Fibroblast of peridontal ligament (primary cell): ENCODE measurements at regions not wholly inside any gene's neighbourhood (a gene's known extent, or its start where the extent isn't known, plus 50 kb on each side); places are given as distances from the start of the nearest gene placed in this dataset.
"Not testable (repeated sequence)": the region's sequence is repeated elsewhere in the genome, so short reads cannot be mapped to it uniquely, and the experiment has no call there.

Experiments used
- DNase-seq: peaks from one replicate; pipeline ENCODE4 v3.0.0-alpha.2; 2010; ENCODE audit errors: extremely low read depth

DNA sequence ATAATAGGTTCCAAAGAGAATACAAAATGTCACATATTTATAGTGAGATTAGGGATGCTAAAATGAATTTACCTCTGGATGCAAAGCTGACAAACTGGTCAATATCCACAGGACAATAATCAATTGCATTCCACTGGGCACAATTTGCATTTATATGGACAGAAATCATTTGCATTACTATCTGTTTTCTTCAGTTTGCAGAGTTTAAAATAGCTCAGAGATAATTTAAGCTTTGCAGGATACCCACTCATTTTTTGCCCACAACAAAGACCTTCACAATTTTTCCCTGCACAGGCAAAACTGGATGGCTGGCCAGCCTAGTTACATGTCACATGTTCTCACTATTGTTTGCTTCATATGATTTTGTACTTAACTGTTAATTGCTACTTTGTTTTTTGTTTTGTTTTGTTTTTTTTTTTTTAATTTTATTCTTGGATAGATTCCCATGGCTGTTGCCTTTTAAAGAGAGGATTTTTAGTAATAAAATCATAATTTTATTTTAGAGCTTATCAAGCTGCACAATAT lies 483.5 kb downstream of the UTRN start:
- no peak for DNase-seq

DNA sequence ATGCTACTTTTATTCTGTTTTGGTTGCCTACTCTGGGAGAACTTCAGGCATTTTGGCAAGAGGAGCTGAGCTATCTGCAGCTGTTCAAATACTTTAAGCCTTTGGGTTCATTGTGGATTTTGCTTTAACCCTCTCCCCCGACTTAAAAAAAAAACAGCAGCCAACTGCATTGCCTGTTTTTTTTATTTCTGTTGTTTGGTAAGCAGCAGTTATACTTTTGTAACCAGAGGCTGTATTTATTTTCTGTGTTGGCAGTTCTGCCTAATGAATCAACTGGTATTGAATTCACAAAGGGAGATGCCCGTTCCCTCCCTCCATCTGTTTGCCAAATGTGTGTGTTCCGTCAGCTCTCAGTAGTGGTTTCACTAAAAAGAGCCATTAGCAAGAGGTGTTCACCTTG lies 484.0 kb downstream of the UTRN start:
- peak; percentile 23 for DNase-seq

DNA sequence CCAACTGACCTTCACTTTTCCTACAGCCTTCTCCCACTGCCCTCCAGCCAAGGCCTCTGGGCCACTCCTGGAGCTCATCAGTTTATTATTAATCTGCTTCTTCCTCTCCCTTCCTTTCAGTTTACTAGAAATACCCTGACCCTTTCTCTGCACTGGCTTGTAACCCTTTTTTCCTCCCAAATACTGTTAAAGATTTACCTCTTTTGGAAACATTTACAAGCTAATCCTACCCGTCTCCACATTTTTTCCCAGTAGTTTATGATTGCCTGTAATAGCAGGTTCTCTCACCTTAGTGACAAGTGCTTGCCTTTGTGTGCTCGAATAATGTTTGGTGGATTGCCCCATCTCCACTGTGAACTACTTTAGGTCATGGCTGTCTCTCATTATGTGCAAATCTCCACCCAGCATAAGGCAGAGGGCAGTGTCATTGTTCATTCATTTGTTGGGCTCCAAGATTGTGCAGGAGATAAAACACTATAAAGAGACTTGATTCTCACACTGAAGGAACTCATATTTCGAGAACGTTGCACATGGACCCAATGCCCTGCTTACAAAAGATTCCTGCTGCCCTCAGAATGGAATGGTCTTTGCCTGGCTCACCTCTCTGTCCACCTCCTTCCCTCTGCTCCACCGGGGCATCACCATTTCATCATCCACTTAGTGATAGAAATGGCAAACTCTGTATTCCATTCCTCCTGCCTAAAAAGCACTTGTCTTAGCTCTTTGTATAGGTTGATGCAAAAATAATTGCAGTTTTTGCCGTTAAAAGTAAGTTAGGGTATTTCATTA lies 491.1 kb downstream of the UTRN start:
- no peak for DNase-seq

DNA sequence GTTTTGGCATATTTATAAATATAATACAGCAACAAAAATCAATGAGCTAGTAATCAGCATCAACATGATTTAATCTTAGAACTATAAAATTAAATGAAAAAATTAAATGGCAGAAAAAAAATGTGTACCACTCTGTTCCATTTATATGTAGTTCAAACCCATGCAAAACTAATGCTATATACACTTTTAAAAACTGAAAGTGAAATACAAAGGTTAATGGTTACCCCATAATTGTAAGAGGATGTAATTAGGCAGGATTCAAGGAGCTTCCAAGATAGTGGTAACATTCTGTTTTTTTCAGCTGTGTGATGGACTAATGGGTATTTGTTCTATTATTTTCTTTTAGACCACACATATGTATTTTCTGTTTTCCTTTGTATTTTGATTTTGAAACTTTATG lies 492.1 kb downstream of the UTRN start:
- DNase-seq, result no peak

DNA sequence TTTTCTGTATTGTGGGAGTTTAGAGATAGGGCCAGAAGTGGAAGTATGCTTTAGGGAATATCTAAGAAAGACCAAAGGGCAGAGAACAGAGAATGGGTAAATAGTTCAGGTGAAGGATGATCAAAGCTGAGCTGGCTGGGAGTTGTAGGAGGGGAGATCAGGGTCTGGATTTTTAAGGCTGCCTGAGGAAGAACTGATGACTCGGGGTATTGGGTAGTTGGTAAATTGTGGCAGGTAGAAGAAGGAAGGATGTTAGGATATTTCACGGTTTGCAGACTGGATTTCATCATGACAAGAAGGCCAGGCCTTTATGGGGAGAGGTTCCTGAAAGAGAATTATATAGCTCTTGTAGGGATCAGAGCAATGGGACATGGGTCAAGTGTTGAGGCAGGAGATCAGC lies 492.9 kb downstream of the UTRN start:
- DNase-seq, result no peak

DNA sequence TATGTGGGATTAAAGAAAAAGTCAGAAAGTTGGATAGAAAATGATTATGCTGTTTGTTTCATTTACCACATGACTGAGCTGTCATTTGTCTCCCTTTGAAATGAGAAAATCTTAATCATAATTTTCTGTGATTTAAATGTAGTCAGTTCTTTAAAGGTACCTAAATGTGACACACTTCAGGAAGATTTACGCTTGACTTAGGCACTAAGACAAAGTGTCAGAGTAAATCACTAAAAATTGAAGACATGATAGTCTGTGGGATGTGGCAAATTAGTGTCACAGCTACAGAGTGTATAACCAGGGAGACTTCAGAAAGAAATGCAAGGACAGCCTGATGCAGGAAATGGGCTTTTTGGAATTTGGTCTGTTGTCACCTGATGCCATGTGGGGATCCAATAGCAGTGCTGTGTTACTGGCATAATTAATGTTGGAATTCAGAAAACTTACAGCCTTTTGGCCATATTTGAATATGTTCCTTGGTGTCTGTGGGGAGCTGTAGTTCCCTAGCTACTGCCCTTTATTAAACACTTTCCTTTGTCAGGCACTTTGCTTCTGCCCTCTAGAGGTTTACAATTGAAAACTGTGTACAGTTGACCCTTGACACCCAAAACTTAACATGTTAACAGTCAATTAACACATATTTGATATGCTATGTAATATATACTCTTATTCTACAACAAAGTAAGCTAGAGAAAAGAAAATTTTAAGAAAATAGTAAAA lies 493.8 kb downstream of the UTRN start:
- DNase-seq, result no peak

DNA sequence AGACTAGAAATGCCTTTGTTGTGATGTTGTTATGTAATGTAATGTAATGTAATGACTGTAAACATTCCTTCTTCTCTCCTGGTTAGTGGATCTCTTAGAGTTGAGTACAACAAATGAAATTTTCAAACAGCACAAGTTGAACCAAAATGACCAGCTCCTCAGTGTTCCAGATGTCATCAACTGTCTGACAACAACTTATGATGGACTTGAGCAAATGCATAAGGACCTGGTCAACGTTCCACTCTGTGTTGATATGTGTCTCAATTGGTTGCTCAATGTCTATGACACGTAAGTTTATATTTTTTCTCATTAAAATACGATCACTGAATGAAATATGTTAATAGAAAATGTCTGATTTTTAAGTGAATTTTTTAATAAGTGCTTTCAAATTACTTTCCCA lies 496.7 kb downstream of the UTRN start:
- DNase-seq, result no peak

DNA sequence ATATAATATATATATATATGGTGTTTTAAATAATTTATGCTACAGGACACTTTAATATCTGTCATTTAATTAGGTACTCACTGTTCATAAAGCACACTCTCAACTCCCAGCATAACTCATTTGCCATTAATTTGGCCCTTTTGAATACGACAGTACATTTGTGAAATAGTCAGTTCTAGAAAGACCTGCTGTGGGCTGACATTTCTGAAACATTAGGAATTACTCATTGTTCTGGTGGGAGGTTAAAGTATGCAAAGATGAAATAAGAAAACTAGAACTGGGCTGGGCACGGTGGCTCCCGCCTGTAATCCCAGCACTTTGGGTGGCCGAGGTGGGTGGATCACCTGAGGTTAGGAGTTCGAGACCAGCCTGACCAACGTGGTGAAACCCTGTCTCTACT lies 497.5 kb downstream of the UTRN start:
- DNase-seq, result no peak

DNA sequence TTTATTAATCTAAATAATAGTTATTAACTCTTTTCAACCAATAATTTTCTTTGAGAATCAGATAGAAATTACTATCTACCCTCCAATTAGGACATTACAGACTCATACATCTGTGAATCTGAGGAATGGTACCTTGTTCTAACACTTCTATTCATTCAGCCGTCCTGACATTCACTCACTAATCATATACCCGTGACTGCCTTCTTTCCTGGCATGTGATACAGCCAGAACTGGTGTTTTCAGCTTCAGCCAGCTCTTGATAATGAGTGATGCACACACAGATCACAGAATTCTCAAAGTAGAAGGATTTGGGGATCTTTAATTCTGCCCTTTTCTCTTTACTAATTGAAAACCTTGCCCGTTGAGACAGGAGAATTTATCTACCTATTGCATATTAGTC lies 499.9 kb downstream of the UTRN start:
- no peak for DNase-seq

DNA sequence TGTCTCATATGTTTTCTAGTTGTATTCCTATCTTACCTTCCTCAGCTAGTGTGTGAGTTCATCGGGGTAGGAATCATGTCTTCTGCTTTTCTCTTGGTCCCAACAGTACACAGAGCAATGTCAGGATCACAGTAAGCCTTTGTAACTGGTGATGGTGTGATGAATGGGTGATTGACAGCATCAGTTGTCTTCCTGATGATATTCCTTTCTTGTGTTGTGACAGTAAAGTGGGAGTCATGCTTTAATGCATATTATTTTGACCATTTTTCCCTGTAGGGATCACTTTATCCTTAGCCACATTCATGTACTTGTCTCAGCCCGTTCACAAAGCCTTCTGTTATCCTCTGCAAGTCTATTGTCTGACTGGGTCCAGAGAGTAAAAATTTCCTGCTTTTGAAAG lies 501.7 kb downstream of the UTRN start:
- DNase-seq, result no peak

DNA sequence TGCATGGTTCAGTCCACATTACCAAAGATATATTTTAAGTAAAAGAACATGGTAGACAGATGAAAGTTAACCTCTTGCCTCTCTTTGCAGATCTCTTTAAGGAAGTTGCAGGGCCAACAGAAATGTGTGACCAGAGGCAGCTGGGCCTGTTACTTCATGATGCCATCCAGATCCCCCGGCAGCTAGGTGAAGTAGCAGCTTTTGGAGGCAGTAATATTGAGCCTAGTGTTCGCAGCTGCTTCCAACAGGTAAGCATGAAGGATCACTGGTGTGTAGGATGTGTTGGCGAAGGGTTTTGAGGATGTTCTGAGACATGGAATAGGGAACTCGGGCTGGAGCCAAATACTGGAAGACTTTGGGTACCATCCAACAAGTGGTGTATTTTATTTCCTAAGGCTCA lies 508.6 kb downstream of the UTRN start:
- DNase-seq, result no peak

DNA sequence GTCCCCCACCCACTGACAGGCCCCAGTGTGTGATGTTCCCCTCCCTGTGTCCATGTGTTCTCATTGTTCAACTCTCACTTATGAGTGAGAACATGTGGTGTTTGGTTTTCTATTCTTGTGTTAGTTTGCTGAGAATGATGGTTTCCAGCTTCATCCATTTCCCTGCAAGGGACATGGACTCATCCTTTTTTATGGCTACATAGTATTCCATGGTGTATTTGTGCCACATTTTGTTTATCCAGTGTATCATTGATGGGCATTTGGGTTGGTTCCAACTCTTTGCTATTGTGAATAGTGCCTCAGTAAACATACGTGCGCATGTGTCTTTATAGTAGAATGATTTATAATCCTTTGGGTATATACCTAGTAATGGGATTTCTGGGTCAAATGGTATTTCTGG lies 509.9 kb downstream of the UTRN start:
- DNase-seq, result not testable (repeated sequence)

DNA sequence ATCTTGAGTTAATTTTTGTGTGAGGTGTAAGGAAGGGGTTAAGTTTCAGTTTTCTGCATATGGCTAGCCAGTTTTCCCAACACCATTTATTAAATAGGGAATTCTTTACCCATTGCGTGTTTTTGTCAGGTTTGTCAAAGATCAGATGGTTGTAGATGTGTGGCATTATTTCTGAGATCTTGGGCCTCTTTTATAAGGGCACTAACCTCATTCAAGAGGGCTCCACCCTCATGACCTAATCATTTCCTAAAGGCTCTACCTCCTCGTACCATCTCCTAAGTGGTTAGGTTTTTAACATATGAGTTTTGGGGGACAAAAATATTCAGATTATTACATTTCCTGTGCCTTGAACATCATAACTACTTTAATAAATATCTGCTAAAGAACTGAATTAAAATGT lies 510.9 kb downstream of the UTRN start:
- DNase-seq, result no peak

DNA sequence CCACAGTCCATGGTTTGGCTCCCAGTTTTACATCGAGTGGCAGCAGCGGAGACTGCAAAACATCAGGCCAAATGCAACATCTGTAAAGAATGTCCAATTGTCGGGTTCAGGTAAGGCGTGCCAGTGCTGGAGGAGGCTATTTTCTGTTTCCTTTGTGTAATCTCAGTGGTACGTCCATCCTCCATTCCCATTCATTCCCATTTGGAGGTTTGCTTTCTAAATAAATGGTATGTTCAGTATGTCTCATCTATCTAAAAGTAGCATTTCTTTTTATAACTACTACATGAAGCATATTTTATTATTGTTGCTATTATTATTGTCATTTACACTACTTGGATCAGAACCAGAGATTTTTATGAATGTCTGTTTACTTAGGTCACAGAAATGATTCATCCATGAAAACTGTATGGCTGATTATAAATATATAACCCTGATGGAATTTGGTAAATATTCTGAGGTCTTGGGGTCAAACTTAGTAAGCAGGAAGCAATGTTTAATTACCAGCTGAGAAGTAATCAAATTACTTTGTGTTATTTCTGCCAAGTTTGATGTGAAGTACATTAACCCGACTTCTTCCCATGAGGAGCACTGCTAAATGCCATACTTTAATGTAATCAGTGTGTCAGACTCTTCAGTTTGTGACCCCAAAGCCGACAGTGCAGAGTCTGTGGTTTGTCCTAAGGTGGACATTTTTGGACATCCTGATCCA lies 512.9 kb downstream of the UTRN start:
- DNase-seq, result peak; percentile 75

DNA sequence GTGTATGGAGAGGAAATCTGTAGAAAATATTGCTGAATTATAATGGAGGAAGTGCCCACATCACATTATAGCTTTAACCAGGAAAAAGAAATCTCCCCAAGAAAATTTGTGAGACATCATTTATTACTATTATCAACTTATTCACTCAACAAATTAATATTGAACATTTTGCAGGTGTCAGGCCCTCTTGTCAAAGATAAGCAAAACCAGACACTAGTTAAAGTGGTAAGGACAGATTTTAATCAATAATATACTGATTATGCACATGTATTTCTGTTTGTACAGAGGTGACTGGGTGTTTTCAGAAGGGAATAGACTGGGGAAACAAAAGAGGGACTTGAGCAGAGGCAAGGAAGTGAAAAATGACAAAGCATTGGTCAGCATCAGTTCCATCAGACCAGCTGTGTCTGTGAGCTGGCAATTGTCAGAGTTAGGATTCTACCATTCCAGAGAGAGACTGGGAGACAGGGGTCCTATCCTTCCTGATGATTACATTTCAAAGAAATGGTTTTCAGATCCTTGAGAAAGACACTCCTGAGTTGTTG lies 519.2 kb downstream of the UTRN start:
- no peak for DNase-seq

DNA sequence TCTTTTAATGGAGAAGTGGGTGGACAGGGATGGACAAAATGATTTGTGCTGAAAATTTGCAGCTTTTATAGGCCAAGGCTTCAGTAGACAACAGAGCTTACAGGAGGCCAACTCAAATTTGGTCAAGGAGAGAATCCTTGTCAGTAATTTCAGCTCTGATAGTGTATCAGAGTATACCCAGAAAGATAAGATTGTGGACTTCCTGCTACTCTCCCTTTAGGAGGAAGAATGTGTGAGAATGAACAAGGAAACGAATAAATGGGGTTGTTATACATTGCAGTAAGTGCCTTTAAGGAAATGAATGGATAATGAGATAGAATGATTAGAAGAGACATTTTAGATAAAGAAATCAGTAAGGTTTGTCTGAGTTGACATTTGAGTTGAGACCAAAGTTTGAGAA lies 519.9 kb downstream of the UTRN start:
- no peak for DNase-seq

DNA sequence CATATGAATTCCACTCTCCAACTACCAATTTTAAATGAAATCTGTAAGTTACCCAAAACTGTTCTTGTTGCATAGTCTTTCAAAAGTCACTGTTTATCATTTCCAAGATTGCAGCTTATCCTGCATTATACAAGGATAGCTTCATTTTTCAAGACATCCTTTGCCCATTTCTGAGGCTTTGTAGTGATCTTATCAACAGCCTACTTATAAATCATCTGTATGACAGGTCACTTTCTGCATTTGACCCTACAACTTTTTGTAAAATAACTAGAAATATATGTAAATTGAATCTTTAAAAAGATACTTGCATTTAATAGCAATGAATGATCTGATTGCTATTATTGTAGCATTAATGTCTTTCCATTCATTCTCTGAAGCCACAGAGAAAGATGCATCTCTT lies 521.1 kb downstream of the UTRN start:
- DNase-seq, result no peak

DNA sequence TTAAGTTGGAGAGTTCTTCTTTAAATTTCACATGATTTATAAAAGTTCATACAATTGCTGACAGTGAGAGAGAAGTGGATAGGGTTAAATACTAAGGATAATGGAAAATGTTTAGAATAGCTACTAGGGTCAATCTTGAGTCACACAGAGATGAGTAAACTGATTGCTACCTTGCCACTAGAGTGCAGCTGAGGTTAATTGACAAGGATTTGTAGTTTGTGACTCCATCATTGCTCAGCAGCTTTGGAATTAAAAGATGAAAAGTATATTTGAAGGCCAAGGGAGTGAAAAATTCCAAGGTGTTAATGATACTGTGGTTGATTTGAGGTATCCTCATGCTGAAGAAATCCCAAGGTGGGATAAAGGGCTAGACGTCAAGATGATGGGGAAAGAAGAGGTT lies 524.0 kb downstream of the UTRN start:
- peak; percentile 9 for DNase-seq

DNA sequence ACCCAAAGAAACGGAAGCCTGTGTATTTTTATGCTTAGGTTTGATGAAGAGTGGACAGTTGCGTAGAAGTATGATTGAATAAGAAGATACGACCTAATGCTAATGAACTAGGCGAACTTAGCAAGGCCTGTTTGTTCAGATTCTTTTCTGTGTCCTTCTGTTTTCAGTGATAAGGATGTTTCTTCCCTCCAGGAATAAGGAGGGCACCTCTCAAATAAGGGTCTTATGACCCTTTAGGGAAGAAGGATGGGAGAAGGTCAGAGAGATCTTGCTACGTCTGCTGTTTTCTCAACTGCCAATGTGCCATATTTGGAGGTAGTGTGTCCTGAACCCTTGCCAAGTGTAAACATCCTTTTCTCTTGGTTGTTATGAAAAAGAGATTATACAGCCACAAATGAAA lies 524.8 kb downstream of the UTRN start:
- no peak for DNase-seq

DNA sequence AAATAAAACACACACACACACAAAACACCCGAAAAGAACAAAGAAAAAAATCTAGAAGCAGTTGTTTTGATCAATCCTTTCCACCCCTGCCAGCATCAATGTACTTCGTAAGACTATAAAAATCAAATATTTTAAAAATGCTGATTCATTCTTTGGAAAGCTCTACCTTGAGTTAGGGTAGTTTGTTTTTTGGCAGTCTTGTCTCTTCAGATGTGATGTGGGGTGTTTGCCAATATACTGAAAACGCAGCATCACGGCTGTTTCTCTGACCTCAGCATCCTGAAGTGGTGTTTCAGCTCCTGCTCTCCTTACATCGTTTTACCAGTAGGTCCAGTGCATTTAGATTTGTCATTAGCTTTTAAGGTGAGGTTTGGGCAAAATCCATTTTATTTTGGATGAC lies 526.0 kb downstream of the UTRN start:
- DNase-seq, result no peak

DNA sequence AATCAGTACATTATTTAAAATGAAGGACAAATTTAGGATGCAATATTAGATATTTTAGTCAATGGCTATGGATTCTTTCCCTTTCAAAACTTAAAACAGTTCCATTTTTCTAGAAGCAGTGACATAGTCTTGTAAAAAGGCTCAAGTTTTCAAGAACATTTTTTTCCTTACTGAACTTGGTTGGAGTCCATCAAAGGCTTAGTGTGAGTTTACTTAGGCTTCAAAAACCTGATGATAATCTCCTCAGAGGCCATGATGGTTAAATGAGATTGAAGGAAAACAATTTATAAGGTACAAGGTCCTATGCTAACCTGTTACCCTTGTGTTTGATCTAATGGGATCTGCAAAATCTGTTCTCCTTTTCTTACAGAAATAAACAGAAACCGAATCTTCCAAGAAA lies 531.8 kb downstream of the UTRN start:
- no peak for DNase-seq

DNA sequence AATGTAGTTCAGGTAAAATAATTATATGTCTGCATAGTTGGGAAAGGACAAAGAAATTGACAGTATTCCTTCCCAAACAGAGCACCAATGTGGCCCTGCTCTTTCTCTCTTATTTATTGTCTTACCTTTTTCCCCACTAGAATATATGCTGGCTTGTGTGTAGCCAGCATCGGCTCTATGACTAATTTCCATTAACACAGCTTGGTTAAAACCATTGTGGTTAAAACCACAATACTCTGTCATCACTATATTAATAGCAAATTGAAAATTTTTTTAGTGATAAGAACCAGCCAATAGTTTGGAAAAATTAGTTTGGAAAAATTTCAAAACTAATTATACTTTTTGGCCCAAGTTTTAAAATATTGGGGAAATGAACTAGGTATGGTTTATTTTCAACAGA lies 535.1 kb downstream of the UTRN start:
- no peak for DNase-seq
